Thymus (tissue), 11 donors: ENCODE measurements at regions not wholly inside any gene's neighbourhood (a gene's known extent, or its start where the extent isn't known, plus 50 kb on each side); places are given as distances from the start of the nearest gene placed in this dataset.

Experiments
- DNase-seq, 9 donors: peaks; one replicate each; pipeline ENCODE4 v3.0.0-alpha.2; 2013; ENCODE audit warnings: low spot score in 9 of 9, low read depth in 6 of 9, missing footprints in 1 of 9
- H3K27ac ChIP-seq, 2 donors: one replicate each; pipeline ENCODE4 v1.5.1; 2013; ENCODE audit warnings: control low read depth in 1 of 2, low read depth in 1 of 2, low read length in 1 of 2, mild to moderate bottlenecking in 1 of 2, moderate library complexity in 1 of 2
- H3K27me3 ChIP-seq, 2 donors: one replicate each; pipeline ENCODE4 v1.5.1; 2013; ENCODE audit warnings: low read length in 1 of 2; ENCODE audit not compliant: control insufficient read depth in 2 of 2, insufficient read depth in 1 of 2
- H3K36me3 ChIP-seq, 2 donors: one replicate each; pipeline ENCODE4 v1.5.1; 2013; ENCODE audit warnings: low read length in 1 of 2, mild to moderate bottlenecking in 1 of 2, moderate library complexity in 1 of 2; ENCODE audit not compliant: control insufficient read depth in 2 of 2, insufficient read depth in 2 of 2
- H3K4me1 ChIP-seq, 2 donors: one replicate each; pipeline ENCODE4 v1.5.1; 2013; ENCODE audit warnings: low read length in 2 of 2; ENCODE audit not compliant: control insufficient read depth in 2 of 2, insufficient read depth in 2 of 2
- H3K4me3 ChIP-seq, 2 donors: one replicate each; pipeline ENCODE4 v1.5.1; 2013; ENCODE audit warnings: low read length in 2 of 2, control low read depth in 1 of 2, mild to moderate bottlenecking in 1 of 2
- H3K9me3 ChIP-seq, 2 donors: one replicate each; pipeline ENCODE4 v1.5.1; 2013; ENCODE audit warnings: low read length in 1 of 2, mild to moderate bottlenecking in 1 of 2; ENCODE audit not compliant: control insufficient read depth in 2 of 2, insufficient read depth in 1 of 2
- WGBS: extraction: QIAGEN DNeasy Blood & Tissue Kit; methylation state at CpG from one replicate; pipeline ENCODE4 v1.1.7; 2013; 5-methylcytosine and 5-hydroxymethylcytosine counted together
- donor health status: healthy.

GRCh38 chr2:65960953-65961352 lies 474.0 kb upstream of the MEIS1 start:
- Histone ChIP-seq H3K9me3 (no peaks in the 10 kb centered on the region), H3K4me3 (no peak overlapping the region), H3K27me3 (no peaks in the 10 kb centered on the region), H3K4me1 (no peaks in the 10 kb centered on the region), H3K27ac (no peak overlapping the region), H3K36me3 (no peaks in the 10 kb centered on the region)
- WGBS = 89% methylated on average over 4 of the region's 4 CpGs
- no peak for DNase-seq

GRCh38 chr2:65957886-65958285 lies 477.0 kb upstream of the MEIS1 start:
- H3K4me1 ChIP-seq = no peaks in the 10 kb centered on the region
- no peaks in the 10 kb centered on the region for H3K36me3 ChIP-seq
- H3K27ac ChIP-seq = no peak overlapping the region
- DNase-seq = no peak
- H3K9me3 ChIP-seq = no peaks in the 10 kb centered on the region
- no peak overlapping the region for H3K4me3 ChIP-seq
- no peaks in the 10 kb centered on the region for H3K27me3 ChIP-seq
- WGBS = 87% methylated on average over 5 of the region's 5 CpGs

GRCh38 chr2:65957454-65957853 lies 477.5 kb upstream of the MEIS1 start:
- H3K4me1 ChIP-seq = no peaks in the 10 kb centered on the region
- H3K27me3 ChIP-seq = no peaks in the 10 kb centered on the region
- H3K27ac ChIP-seq = no peak overlapping the region
- no peaks in the 10 kb centered on the region for H3K36me3 ChIP-seq
- no peak for DNase-seq
- no peak overlapping the region for H3K4me3 ChIP-seq
- WGBS = 93% methylated on average over 2 of the region's 2 CpGs
- H3K9me3 ChIP-seq = no peaks in the 10 kb centered on the region

GRCh38 chr2:65955259-65955658 lies 479.7 kb upstream of the MEIS1 start:
- no peak overlapping the region for H3K4me3 ChIP-seq
- H3K9me3 ChIP-seq = no peaks in the 10 kb centered on the region
- WGBS = 93% methylated on average over 2 of the region's 2 CpGs
- H3K4me1 ChIP-seq = no peaks in the 10 kb centered on the region
- no peaks in the 10 kb centered on the region for H3K36me3 ChIP-seq
- H3K27me3 ChIP-seq = no peaks in the 10 kb centered on the region
- no peak for DNase-seq
- H3K27ac ChIP-seq = no peak overlapping the region

- whole genome bisulfite sequencing = 96% methylated on average over 5 of the region's 5 CpGs
- no peaks in the 10 kb centered on the region for H3K36me3 ChIP-seq
- no peak for DNase-seq
These were observed 481.8 kb upstream of the MEIS1 start for GRCh38 chr2:65952966-65953761.

GRCh38 chr2:65944213-65944612 lies 490.7 kb upstream of the MEIS1 start:
- H3K9me3 ChIP-seq = peaks cover 0 to 6% of the 10 kb centered on the region in 2 donors
- DNase-seq = no peak
- WGBS = 96% methylated on average over 1 of the region's 1 CpG
- H3K4me3 ChIP-seq = no peak overlapping the region
- no peaks in the 10 kb centered on the region for H3K36me3 ChIP-seq
- H3K27me3 ChIP-seq = no peaks in the 10 kb centered on the region
- H3K4me1 ChIP-seq = no peaks in the 10 kb centered on the region
- no peak overlapping the region for H3K27ac ChIP-seq

More at GRCh38 chr2:65952966-65953761, 481.8 kb upstream of the MEIS1 start:
- H3K9me3 ChIP-seq = no peaks in the 10 kb centered on the region
- no peaks in the 10 kb centered on the region for H3K27me3 ChIP-seq
- H3K4me1 ChIP-seq = no peaks in the 10 kb centered on the region
- H3K27ac ChIP-seq = no peak overlapping the region
- no peak overlapping the region for H3K4me3 ChIP-seq

GRCh38 chr2:65943099-65943786 lies 491.7 kb upstream of the MEIS1 start:
- DNase-seq = no peak
- no peaks in the 10 kb centered on the region for H3K36me3 ChIP-seq
- H3K27me3 ChIP-seq = no peaks in the 10 kb centered on the region
- H3K27ac ChIP-seq = no peak overlapping the region
- WGBS = 98% methylated on average over 10 of the region's 10 CpGs
- H3K4me3 ChIP-seq = no peak overlapping the region
- H3K4me1 ChIP-seq = no peaks in the 10 kb centered on the region
- H3K9me3 ChIP-seq = peaks cover 0 to 6% of the 10 kb centered on the region in 2 donors

GRCh38 chr2:65940856-65941255 lies 494.1 kb upstream of the MEIS1 start:
- Histone ChIP-seq H3K36me3 (no peaks in the 10 kb centered on the region), H3K27ac (no peak overlapping the region), H3K27me3 (no peaks in the 10 kb centered on the region), H3K9me3 (peaks cover 0 to 6% of the 10 kb centered on the region in 2 donors), H3K4me1 (no peaks in the 10 kb centered on the region), H3K4me3 (no peak overlapping the region)
- 35% methylated on average over 2 of the region's 2 CpGs for WGBS
- peak in 1 of 9 donors; percentile 3 for DNase-seq

GRCh38 chr2:65939687-65940086 lies 495.2 kb upstream of the MEIS1 start:
- no peak overlapping the region for H3K4me3 ChIP-seq
- H3K27ac ChIP-seq = no peak overlapping the region
- 93% methylated on average over 2 of the region's 2 CpGs for WGBS
- H3K4me1 ChIP-seq = no peaks in the 10 kb centered on the region
- no peaks in the 10 kb centered on the region for H3K27me3 ChIP-seq
- peaks cover 0 to 6% of the 10 kb centered on the region in 2 donors for H3K9me3 ChIP-seq
- DNase-seq = no peak
- no peaks in the 10 kb centered on the region for H3K36me3 ChIP-seq
